SK-N-MC (cell line): ENCODE measurements at regions not wholly inside any gene's neighbourhood (a gene's known extent, or its start where the extent isn't known, plus 50 kb on each side); places are given as distances from the start of the nearest gene placed in this dataset.

ENCODE experiments used
- DNase-seq: peaks from one replicate; pipeline ENCODE4 v3.0.0-alpha.2; 2011; ENCODE audit warnings: low read depth, low spot score
- H3K27ac ChIP-seq: fragments of 200-600 bp; sonication (generic); 2 replicates; pipeline ENCODE4 v1.5.1; 2016; ENCODE audit warnings: mixed run types
- H3K36me3 ChIP-seq: fragments of 200-600 bp; sonication (generic); 2 replicates; pipeline ENCODE4 v1.6.1; 2017; ENCODE audit warnings: antibody characterized with exemption, low read length, mixed read lengths; ENCODE audit not compliant: insufficient read depth
- H3K4me3 ChIP-seq: fragments of 200-600 bp; sonication (generic); 2 replicates; pipeline ENCODE4 v1.5.1; 2016
- H3K9ac ChIP-seq: fragments of 200-600 bp; sonication (generic); 2 replicates; pipeline ENCODE4 v1.8.0; 2017; ENCODE audit warnings: mixed run types, mixed read lengths; ENCODE audit not compliant: insufficient read length
- H3K9me3 ChIP-seq: fragments of 200-600 bp; sonication (generic); 2 replicates; pipeline ENCODE4 v1.6.1; 2017; ENCODE audit warnings: low read depth, mild to moderate bottlenecking, antibody characterized with exemption, low read length, moderate library complexity, mixed read lengths
- EZH2 ChIP-seq: fragments of 200-600 bp; sonication (generic); IDR thresholded peaks from one replicate; pipeline ENCODE4 v1.6.1; 2017; ENCODE audit warnings: antibody characterized with exemption
- FOXP2 ChIP-seq: optimal IDR thresholded peaks from 2 replicates; pipeline ENCODE3; 2011; ENCODE audit warnings: mild to moderate bottlenecking, moderate library complexity; ENCODE audit not compliant: insufficient read depth; ENCODE audit errors: extremely low read length, control extremely low read depth
- POLR2AphosphoS5 ChIP-seq: IDR thresholded peaks from 2 replicates; pipeline ENCODE4 v1.6.1; 2012; ENCODE audit warnings: mild to moderate bottlenecking, low read depth, low read length, borderline replicate concordance

DNA sequence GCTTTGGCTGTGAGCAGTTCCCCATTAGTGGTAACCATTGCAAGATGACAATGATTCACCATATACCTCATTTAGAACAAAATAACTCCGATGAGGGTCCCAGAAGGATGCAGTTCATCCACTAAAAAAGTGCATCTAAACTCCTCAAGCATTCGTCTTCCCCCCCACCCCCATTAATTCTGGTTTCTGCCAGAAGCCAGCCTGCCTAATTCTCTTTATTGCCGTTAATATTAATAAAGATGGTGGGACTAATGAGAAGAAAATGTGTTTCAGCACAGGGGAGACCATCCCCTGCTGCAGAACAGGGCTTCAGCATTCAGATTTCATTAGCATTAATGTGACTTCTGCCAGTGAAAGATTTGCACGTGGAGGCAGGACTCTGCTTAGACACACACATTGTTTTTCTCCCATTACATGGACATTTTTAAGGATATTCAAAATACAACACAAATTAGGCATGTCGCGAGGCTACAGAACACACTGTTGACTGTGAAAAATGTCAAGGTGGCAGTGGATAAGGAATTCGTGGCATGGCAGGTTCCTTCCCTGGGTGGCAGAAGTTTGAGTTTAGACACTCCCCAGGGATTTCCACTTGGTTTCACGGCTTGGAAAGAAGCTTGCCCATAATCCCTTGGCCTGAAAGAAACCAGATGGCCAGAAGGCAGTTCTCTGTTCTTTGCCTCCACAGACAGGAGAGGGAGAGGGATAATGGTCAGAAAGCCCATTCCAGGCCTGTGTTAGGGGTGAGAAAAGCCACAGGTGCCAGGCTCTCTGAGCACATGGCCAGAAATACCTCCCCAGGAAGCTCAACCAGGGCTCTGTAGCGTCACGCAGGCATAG is 236.5 kb downstream of the FOXO1 start:
- H3K27ac ChIP-seq, result no peak overlapping the region
- no peaks in the 10 kb centered on the region for H3K9me3 ChIP-seq
- DNase-seq, result no peak
- no peak overlapping the region for H3K9ac ChIP-seq
- no peaks in the 10 kb centered on the region for H3K36me3 ChIP-seq
- no peak overlapping the region for H3K4me3 ChIP-seq
- no peak for TF ChIP-seq POLR2AphosphoS5
- no peak for TF ChIP-seq EZH2
- no peak for TF ChIP-seq FOXP2

DNA sequence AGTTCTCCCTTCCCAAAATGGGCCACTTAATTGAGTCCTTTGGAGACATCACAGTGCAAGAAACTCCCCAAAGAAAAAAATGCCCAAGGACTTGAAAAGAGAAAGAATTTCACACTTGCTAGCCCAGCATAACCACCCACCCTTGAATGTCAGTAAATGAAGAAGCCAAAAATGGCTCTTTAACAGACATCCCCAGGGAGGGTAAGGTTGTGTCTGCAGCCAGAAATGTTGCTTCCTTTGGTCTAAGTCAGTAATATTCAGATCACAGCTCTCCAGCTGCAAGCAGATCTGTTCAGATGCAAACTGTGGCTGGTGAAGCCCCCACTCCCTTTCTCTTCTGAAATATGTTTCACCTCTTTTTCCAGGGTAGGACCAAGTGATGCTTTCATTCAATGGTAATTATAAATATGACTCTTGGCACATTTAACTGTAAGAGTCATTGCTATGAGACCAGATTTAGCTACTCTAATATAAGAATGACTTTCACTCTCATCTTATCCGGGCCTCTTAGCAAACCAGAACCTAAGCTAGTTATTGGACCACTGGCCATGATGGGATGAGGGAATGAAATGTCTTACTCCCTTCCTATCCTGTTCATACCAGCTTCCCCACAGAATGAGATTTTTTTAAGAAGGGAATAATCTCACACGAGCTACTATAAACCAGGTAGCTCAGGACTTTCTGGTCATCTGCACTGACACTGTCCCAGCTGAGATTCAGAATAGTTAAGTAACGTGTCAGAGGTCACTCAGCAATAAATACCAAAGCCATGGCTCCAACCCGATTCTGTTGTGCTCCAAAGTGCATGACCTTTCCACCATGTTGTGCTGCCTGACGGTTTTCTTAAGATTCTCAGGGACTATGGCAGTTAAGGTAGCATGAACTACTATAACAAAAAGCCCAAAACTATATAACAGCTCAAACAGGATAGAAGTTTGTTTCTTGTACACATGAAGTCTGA is 234.1 kb downstream of the FOXO1 start:
- Histone ChIP-seq H3K9me3 (no peaks in the 10 kb centered on the region), H3K36me3 (no peaks in the 10 kb centered on the region), H3K27ac (no peak overlapping the region), H3K9ac (no peak overlapping the region), H3K4me3 (no peak overlapping the region)
- no peak for DNase-seq
- TF ChIP-seq EZH2 (no peak), POLR2AphosphoS5 (no peak), FOXP2 (no peak)

DNA sequence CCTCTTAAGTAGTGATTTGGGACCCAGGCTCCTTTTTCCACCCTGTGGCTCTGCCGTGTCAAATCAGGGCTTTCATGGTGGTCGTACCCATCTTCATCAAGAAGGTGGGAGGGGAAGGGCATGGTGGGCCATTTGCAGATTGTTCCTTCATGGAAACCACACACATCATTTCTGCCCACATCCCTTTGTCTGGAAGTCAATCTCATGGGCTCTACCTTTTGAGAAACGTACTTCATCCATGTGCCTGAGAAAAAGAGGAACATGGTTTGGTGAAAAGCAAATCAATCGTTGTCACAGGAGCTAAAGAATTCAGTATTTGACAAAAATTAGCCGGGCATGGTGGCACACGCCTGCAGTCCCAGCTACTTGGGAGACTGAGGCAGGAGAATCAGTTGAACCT is 233.4 kb downstream of the FOXO1 start:
- Histone ChIP-seq H3K9me3 (no peaks in the 10 kb centered on the region), H3K9ac (no peak overlapping the region), H3K36me3 (no peaks in the 10 kb centered on the region), H3K4me3 (no peak overlapping the region), H3K27ac (no peak overlapping the region)
- no peak for DNase-seq
- no peak for TF ChIP-seq POLR2AphosphoS5
- TF ChIP-seq FOXP2, result no peak
- no peak for TF ChIP-seq EZH2

DNA sequence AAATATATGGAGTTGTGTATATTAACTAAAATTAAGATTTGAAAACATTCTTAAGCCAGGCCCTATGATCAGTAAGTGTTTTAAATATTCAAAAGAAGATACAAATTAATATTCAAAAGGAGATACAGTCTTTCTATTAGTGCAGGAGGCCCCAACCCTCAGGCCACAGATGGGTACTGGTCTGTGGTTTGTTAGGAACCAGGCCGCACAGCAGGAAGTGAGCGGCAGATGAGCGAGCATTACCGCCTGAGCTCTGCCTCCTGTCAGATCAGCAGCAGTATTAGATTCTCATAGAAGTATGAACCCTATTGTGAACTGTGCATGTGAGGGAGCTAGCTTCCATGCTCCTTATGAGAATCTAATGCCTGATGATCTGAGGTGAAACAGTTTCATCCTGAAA is 232.9 kb downstream of the FOXO1 start:
- no peaks in the 10 kb centered on the region for H3K36me3 ChIP-seq
- DNase-seq, result no peak
- no peak overlapping the region for H3K27ac ChIP-seq
- no peak overlapping the region for H3K4me3 ChIP-seq
- H3K9ac ChIP-seq, result no peak overlapping the region
- no peaks in the 10 kb centered on the region for H3K9me3 ChIP-seq
- no peak for TF ChIP-seq FOXP2
- TF ChIP-seq POLR2AphosphoS5, result no peak
- TF ChIP-seq EZH2, result no peak

DNA sequence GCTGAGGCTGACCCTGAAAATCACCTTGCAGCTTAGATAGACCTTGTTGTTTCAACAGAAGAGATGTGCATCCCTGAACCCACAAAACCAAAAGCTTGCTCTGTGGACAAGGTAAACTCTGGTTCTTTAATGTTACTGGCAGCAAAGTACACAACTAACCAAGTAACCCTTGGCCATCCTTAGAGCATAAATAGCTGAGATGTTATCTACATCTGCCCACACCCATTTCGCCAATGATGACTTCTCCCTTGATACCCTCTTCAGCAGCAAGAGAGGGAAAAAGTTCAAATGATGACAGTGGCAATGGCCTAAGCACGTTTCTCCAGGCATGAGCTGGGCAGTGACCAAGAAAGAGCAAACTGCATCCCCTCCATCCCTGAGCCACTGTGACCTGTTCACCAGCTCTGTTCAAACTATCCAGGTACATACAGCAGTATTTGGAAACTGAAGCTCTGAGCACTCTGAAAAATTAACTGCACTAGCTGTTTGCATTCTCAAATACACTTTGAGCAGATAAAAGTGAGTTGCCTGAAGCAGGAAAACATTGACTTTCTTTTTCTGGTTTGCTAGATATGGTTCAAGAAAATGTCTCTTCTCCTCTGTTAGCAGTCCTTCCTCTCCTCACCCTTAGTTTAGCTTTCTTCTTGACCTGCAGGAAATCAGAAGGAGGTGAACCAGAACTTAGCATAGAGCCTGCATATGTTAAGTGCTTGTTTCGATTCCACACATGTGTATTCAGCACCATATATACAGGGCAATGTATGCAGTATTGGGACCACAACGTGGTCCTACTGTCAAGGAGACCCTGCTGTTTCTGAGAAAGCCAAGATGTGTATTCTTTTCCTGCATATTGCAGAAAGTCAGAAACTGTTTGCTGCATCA is 231.7 kb downstream of the FOXO1 start:
- no peak for DNase-seq
- no peak overlapping the region for H3K27ac ChIP-seq
- H3K9me3 ChIP-seq, result no peaks in the 10 kb centered on the region
- no peak overlapping the region for H3K9ac ChIP-seq
- TF ChIP-seq POLR2AphosphoS5 (no peak), EZH2 (no peak), FOXP2 (no peak)
- no peak overlapping the region for H3K4me3 ChIP-seq
- no peaks in the 10 kb centered on the region for H3K36me3 ChIP-seq

DNA sequence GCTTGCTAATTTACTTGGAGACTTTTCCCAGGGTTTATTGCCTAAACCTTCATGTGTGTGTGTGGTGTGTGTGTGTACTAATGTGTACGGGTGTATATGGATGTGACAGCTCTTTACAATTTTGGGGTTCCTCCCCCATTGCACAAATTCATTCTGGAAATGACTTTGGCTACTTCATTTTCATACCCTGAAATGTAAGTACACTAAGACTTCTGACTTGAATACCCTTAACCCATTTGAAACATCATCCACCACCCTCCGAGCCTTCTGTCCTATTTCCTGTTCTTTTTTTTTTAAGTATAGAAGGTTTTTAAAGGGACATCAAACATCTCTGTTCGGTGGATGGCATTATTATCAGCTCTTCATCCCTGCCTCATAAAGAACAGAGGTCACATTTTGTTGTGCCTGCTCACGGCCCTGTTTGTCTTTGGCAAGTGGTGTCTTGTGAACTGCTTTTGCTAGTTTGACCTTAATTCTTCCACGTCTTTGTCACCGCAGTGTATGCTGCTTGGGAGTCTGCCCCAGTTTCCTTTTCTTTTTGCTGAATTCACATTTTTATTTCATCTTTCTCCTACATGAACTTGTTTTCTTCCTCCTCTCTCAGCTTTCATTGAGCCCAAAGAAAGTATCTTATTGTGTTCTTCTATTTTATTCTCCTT is 228.3 kb downstream of the FOXO1 start:
- no peak overlapping the region for H3K27ac ChIP-seq
- no peaks in the 10 kb centered on the region for H3K9me3 ChIP-seq
- no peaks in the 10 kb centered on the region for H3K36me3 ChIP-seq
- H3K4me3 ChIP-seq, result no peak overlapping the region
- no peak for DNase-seq
- H3K9ac ChIP-seq, result no peak overlapping the region
- no peak for TF ChIP-seq FOXP2
- TF ChIP-seq POLR2AphosphoS5, result no peak
- TF ChIP-seq EZH2, result no peak

DNA sequence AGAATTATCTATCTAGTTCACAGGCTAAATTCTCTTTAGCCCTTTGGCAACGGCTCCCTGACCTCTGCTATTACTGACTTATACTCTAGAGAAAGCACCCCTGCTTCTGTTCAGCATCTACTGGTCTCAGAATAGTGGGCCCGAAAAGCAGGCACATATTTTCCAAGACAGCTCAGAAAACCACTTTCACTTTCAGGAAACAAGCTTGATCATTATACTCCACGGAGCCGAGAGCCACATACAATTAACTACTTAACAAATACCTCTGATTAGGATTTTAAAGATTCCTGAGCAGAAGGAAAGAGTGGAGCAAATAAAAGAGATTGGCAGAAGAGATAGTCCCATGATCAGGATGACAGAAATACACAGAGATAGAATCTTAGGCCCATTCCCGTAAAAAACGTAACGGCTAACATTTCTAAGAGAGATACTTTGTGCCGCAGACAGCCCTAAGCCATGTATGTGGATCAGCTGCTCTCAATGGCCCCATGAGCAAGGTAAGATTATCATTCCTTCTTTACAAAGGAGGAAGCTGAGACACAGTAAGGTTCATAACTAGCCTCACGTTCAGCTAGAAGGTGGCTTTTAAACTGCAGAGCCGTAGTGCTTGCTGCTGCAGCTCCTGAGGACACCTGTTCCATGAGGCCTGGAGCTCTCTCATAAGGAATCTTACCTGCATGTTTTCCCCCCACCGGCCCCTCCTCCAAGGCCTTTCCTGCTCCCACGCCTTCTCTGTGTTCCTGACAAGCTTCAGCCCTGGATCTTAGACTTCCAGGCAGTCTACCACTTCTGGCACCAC is 227.2 kb downstream of the FOXO1 start:
- DNase-seq, result no peak
- no peak for TF ChIP-seq FOXP2
- TF ChIP-seq POLR2AphosphoS5, result no peak
- TF ChIP-seq EZH2, result no peak
- Histone ChIP-seq H3K36me3 (no peaks in the 10 kb centered on the region), H3K9me3 (no peaks in the 10 kb centered on the region), H3K4me3 (no peak overlapping the region), H3K9ac (no peak overlapping the region), H3K27ac (no peak overlapping the region)
